ENCODE measurements at regions not wholly inside any gene's neighbourhood (a gene's known extent, or its start where the extent isn't known, plus 50 kb on each side); places are given as distances from the start of the nearest gene placed in this dataset.

DNA sequence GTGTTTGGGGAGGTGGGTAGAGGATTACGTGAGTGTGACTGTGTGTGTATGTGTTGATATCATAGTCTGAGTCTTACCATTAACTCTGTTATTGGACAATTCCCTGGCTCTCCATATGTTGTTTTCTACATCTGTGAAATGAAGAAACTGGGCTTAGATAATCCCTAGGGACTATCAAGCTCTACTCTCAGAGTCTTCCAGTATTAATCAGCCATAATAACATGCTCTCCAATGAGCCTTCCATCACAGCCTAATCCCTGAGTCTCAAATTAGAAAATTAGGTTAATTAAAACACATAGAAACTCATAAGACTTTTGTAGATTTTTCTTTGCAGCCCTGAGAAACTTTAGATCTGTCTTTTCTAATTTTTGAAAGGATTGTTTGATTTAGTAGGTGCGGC, 404.2 kb upstream of the RARB start:
- no peak for TF ChIP-seq EZH2 (IDR thresholded peaks at IDR 0.05; ENCODE audit: insufficient read depth, poor library complexity, severe bottlenecking)
- no peak overlapping the region for H3K9ac ChIP-seq
- H3F3A ChIP-seq (ENCODE audit: insufficient read depth), result no peaks in the 10 kb centered on the region
- no peaks in the 10 kb centered on the region for H3K4me1 ChIP-seq (ENCODE audit: insufficient read depth)
- H4K20me1 ChIP-seq (ENCODE audit: insufficient read depth), result no peaks in the 10 kb centered on the region
- H3K36me3 ChIP-seq (ENCODE audit: low read depth), result no peaks in the 10 kb centered on the region
- no peak for DNase-seq
- no peaks in the 10 kb centered on the region for H3K9me3 ChIP-seq (ENCODE audit: low read depth)
- H3K27me3 ChIP-seq (replicated peaks; ENCODE audit: insufficient read depth), result no peaks in the 10 kb centered on the region
- no peak overlapping the region for H3K27ac ChIP-seq
- H3K9me2 ChIP-seq (ENCODE audit: insufficient read depth), result no peaks in the 10 kb centered on the region
- H3K79me2 ChIP-seq (ENCODE audit: insufficient read depth), result no peaks in the 10 kb centered on the region
- no peak overlapping the region for H2AFZ ChIP-seq
- 61 to 65% methylated on average over 2 of the region's 2 CpGs for WGBS, 2 experiments (ENCODE audit: low coverage in 1 of 2, low lambda C conversion rate in 2 of 2, missing lambda C conversion rate in 2 of 2)
- no peak overlapping the region for H3K4me3 ChIP-seq
- in situ Hi-C loops (cut with MboI), result no loop called here
- H3K4me2 ChIP-seq (ENCODE audit: unreplicated experiment), result no peak overlapping the region

GRCh38 chr3:25025236-25025635, 402.8 kb upstream of the RARB start:
- in situ Hi-C loops (cut with MboI), result no loop called here
- Histone ChIP-seq H3K4me3 (no peak overlapping the region), H3K36me3 (ENCODE audit: low read depth) (no peaks in the 10 kb centered on the region), H3K4me2 (ENCODE audit: unreplicated experiment) (no peak overlapping the region), H3K79me2 (ENCODE audit: insufficient read depth) (no peaks in the 10 kb centered on the region), H3K9ac (no peak overlapping the region), H3K4me1 (ENCODE audit: insufficient read depth) (no peaks in the 10 kb centered on the region), H3F3A (ENCODE audit: insufficient read depth) (no peaks in the 10 kb centered on the region), H2AFZ (no peak overlapping the region), H3K27ac (no peak overlapping the region), H3K9me2 (ENCODE audit: insufficient read depth) (no peaks in the 10 kb centered on the region), H4K20me1 (ENCODE audit: insufficient read depth) (no peaks in the 10 kb centered on the region), H3K27me3 (replicated peaks; ENCODE audit: insufficient read depth) (no peaks in the 10 kb centered on the region), H3K9me3 (ENCODE audit: low read depth) (no peaks in the 10 kb centered on the region)
- TF ChIP-seq EZH2 (IDR thresholded peaks at IDR 0.05; ENCODE audit: insufficient read depth, poor library complexity, severe bottlenecking) (no peak), EZH2phosphoT487 (IDR thresholded peaks at IDR 0.05; ENCODE audit: insufficient read depth, low read depth) (no peak)
- no peak for DNase-seq

- Histone ChIP-seq H3K79me2 (ENCODE audit: insufficient read depth) (no peaks in the 10 kb centered on the region), H3F3A (ENCODE audit: insufficient read depth) (no peaks in the 10 kb centered on the region)
- whole genome bisulfite sequencing, 2 experiments (ENCODE audit: low coverage in 1 of 2, low lambda C conversion rate in 2 of 2, missing lambda C conversion rate in 2 of 2), result 16 to 18% methylated on average over 3 of the region's 3 CpGs
Measured at GRCh38 chr3:25027650-25028049, 400.4 kb upstream of the RARB start.

DNA sequence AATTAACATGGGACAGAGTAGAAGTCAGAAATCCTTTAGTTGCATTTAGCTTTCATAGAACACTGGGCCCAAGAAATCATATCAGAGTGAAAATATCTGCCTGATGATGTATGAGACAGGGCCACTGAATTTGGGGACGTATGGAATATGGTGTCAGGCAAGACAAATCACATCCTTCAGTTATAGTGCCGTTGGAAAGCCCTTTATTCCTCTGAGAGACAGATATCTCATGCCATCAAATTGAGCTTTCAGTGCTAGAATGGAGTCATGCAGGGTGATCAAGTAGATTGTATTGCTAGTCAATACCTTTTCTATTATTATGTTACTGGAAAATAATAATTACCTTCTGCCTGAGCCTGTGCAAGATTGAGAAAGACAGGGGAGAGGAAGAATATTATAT, 398.2 kb upstream of the RARB start:
- H3F3A ChIP-seq (ENCODE audit: insufficient read depth), result no peaks in the 10 kb centered on the region
- H3K27me3 ChIP-seq (replicated peaks; ENCODE audit: insufficient read depth), result no peaks in the 10 kb centered on the region
- no peaks in the 10 kb centered on the region for H3K9me3 ChIP-seq (ENCODE audit: low read depth)
- no peak overlapping the region for H3K4me3 ChIP-seq
- no peaks in the 10 kb centered on the region for H3K36me3 ChIP-seq (ENCODE audit: low read depth)
- H3K79me2 ChIP-seq (ENCODE audit: insufficient read depth), result no peaks in the 10 kb centered on the region
- no peak for TF ChIP-seq EZH2 (IDR thresholded peaks at IDR 0.05; ENCODE audit: insufficient read depth, poor library complexity, severe bottlenecking)
- no peak for TF ChIP-seq EZH2phosphoT487 (IDR thresholded peaks at IDR 0.05; ENCODE audit: insufficient read depth, low read depth)
- H3K9ac ChIP-seq, result no peak overlapping the region
- no peak overlapping the region for H3K27ac ChIP-seq
- H2AFZ ChIP-seq, result no peak overlapping the region
- WGBS, 2 experiments (ENCODE audit: low coverage in 1 of 2, low lambda C conversion rate in 2 of 2, missing lambda C conversion rate in 2 of 2), result 6 to 8% methylated on average over 2 of the region's 2 CpGs
- no peaks in the 10 kb centered on the region for H3K9me2 ChIP-seq (ENCODE audit: insufficient read depth)
- H4K20me1 ChIP-seq (ENCODE audit: insufficient read depth), result no peaks in the 10 kb centered on the region
- in situ Hi-C loops (cut with MboI), result no loop called here
- no peak for DNase-seq
- H3K4me2 ChIP-seq (ENCODE audit: unreplicated experiment), result no peak overlapping the region
- no peaks in the 10 kb centered on the region for H3K4me1 ChIP-seq (ENCODE audit: insufficient read depth)

More at GRCh38 chr3:25027650-25028049, 400.4 kb upstream of the RARB start:
- Histone ChIP-seq H3K4me3 (no peak overlapping the region), H3K36me3 (ENCODE audit: low read depth) (no peaks in the 10 kb centered on the region), H3K9me2 (ENCODE audit: insufficient read depth) (no peaks in the 10 kb centered on the region), H3K4me2 (ENCODE audit: unreplicated experiment) (no peak overlapping the region), H3K4me1 (ENCODE audit: insufficient read depth) (no peaks in the 10 kb centered on the region), H3K27ac (no peak overlapping the region), H3K9me3 (ENCODE audit: low read depth) (no peaks in the 10 kb centered on the region), H3K27me3 (replicated peaks; ENCODE audit: insufficient read depth) (no peaks in the 10 kb centered on the region), H2AFZ (no peak overlapping the region), H4K20me1 (ENCODE audit: insufficient read depth) (no peaks in the 10 kb centered on the region), H3K9ac (no peak overlapping the region)
- DNase-seq, result no peak
- TF ChIP-seq EZH2 (IDR thresholded peaks at IDR 0.05; ENCODE audit: insufficient read depth, poor library complexity, severe bottlenecking) (no peak), EZH2phosphoT487 (IDR thresholded peaks at IDR 0.05; ENCODE audit: insufficient read depth, low read depth) (no peak)
- in situ Hi-C loops (cut with MboI), result no loop called here

GRCh38 chr3:25032344-25032743, 395.7 kb upstream of the RARB start:
- in situ Hi-C loops (cut with MboI), result no loop called here
- no peaks in the 10 kb centered on the region for H3K79me2 ChIP-seq (ENCODE audit: insufficient read depth)
- TF ChIP-seq EZH2 (IDR thresholded peaks at IDR 0.05; ENCODE audit: insufficient read depth, poor library complexity, severe bottlenecking) (no peak), EZH2phosphoT487 (IDR thresholded peaks at IDR 0.05; ENCODE audit: insufficient read depth, low read depth) (no peak)

More at GRCh38 chr3:25032344-25032743, 395.7 kb upstream of the RARB start:
- H3K4me1 ChIP-seq (ENCODE audit: insufficient read depth), result 0 out of 2 replicates have a peak, but pooled peaks cover under 1% of the 10 kb centered on the region
- H3K9ac ChIP-seq, result no peak overlapping the region
- no peak overlapping the region for H3K4me2 ChIP-seq (ENCODE audit: unreplicated experiment)
- H3K4me3 ChIP-seq, result no peak overlapping the region
- DNase-seq, result no peak
- H3K27me3 ChIP-seq (replicated peaks; ENCODE audit: insufficient read depth), result no peaks in the 10 kb centered on the region
- 23 to 44% methylated on average over 1 of the region's 1 CpG for WGBS, 2 experiments (ENCODE audit: low coverage in 1 of 2, low lambda C conversion rate in 2 of 2, missing lambda C conversion rate in 2 of 2)
- H3F3A ChIP-seq (ENCODE audit: insufficient read depth), result no peaks in the 10 kb centered on the region
- H3K9me3 ChIP-seq (ENCODE audit: low read depth), result no peaks in the 10 kb centered on the region
- H3K36me3 ChIP-seq (ENCODE audit: low read depth), result no peaks in the 10 kb centered on the region
- H4K20me1 ChIP-seq (ENCODE audit: insufficient read depth), result no peaks in the 10 kb centered on the region
- no peaks in the 10 kb centered on the region for H3K9me2 ChIP-seq (ENCODE audit: insufficient read depth)
- H2AFZ ChIP-seq, result no peak overlapping the region
- no peak overlapping the region for H3K27ac ChIP-seq

Data from GM23248 (cell line).